NCI-H128 (cell line): ENCODE measurements at regions not wholly inside any gene's neighbourhood (a gene's known extent, or its start where the extent isn't known, plus 50 kb on each side); places are given as distances from the start of the nearest gene placed in this dataset.

Experiments used
- DNase-seq: peaks from one replicate; lab custom pipeline; 2025; ENCODE audit not compliant: unreplicated experiment; lab: John Stamatoyannopoulos, UW

GRCh38 chr14:97900196-97900854 is 1103.1 kb downstream of the VRK1 start:
- no peak for DNase-seq

- no peak for DNase-seq
These were observed 1105.4 kb downstream of the VRK1 start for GRCh38 chr14:97902630-97903029.

- no peak for DNase-seq
These were observed 1106.6 kb downstream of the VRK1 start for GRCh38 chr14:97903821-97904220.

- no peak for DNase-seq
These were observed 1115.0 kb downstream of the VRK1 start for GRCh38 chr14:97912217-97912616.

DNA sequence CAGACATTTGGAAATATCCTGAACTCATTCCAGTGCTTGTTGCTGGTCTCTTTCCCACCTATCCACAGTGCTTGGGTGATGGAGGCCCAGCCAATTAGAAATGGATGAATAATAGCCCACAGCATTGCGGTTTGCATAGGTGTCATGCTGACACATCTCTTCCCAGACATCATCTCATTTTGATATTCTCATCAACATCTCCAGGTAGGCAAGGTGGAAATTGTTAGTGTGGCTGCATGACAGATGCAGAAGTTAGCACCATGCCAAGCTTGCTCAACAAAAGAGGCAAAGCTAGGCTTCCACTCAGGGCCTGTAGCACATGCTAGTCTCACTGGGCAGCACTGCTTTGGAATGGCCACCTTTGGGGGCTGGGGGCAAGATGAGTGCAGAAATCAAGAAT is 1118.9 kb downstream of the VRK1 start:
- DNase-seq, result no peak

DNA sequence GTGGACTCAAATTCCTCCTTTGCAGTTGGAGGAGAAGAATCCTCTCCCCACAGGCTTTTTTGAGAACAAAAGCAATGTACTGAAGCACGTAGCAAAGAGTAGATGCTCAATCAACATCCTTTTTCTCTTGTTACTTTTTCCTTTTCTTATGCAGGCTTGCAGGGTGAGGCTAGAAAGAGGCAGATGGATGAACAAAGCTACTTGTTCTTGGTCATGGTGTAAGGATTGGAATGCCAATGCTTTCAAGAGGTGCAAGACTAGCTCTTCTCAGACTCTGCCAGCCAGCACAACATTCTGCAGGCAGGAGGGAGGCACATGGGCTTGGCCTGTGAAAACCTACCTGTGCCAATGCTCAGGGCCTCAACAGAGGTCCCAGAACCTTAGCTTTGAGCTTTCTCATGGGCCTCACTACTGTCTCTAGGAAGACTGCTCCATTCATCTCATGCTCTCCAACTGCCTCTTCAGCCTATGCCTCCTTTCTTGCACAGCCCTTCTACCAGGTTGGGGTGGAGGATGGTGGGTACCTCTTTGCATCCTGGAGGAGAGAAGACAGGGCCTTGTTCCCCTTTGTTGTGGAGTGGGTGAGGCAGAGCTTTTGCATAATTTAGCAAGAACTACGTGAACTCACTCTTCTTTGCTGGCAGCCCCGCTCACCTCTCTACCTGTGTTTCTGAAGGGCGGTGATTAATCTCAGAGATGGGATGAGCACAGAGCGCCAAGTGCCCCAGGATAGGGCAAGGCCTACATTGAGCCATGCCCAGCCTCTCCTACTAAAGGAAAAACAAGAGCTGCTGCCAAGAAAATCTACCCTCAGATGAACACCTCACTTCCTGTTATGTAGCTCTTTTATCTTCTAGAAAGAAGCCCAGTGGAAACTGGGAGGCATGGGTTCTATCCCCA is 1119.7 kb downstream of the VRK1 start:
- DNase-seq, result no peak

DNA sequence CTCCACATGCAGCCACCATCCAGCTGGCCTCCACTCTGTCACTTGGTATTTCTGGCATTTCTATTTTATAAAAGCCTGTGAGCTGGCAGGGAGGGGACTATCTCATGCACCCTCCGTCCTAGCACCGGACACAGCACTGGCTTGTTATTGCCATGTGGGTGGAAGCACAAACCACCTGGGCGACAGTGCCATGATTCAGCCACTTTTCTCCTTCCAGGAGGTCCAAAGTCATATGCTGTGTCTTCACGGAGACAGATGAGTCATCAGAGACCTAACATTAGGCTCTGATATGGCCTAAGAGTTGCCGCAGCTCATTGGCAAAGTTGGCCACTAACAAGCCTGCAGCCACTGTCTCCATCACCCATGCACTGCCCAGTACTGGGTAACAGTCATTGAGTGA is 1123.0 kb downstream of the VRK1 start:
- no peak for DNase-seq

- no peak for DNase-seq
These were observed 1124.1 kb downstream of the VRK1 start for GRCh38 chr14:97921296-97921695.

- DNase-seq, result no peak
These were observed 1127.9 kb downstream of the VRK1 start for GRCh38 chr14:97924922-97925613.

DNA sequence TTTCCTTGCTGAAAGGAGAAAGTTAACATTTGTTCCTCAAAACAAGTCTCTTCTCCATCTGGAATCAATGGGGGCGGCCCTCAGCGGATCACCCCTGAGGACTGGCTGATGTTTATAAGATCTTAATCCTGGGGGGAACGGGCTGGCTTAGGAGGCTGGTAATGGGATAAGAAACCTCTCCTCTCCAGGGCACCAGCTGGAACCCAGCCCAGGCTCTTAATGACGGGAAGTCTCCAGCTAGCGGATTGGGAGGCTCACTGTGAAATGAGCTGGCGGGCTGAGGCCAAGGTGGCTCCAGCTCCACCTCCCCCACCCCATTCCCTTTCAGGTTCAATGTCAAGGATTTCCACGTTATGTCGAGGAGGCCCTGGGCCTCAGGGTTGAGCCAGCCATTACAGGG is 1133.0 kb downstream of the VRK1 start:
- DNase-seq, result no peak

DNA sequence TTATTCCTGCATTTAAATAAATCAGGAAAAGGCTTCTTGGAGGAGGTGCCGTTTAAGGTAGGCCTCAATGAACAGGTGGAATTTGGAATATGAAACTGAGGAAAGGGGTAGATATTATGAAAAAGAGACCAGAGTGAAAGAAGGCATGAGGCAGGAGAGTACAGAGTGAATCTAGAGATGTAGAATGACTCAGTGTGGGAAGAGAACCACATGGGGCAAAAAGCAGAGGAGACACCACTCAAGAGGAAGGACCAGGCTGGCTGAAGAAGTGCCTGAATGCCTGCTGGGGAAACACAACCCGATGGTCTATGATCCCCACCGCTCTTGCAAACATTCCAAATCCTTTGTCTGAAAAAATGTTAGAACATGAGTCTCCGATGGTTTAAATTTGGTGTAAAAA is 1134.1 kb downstream of the VRK1 start:
- DNase-seq, result no peak

- no peak for DNase-seq
These were observed 1145.7 kb downstream of the VRK1 start for GRCh38 chr14:97942921-97943320.

DNA sequence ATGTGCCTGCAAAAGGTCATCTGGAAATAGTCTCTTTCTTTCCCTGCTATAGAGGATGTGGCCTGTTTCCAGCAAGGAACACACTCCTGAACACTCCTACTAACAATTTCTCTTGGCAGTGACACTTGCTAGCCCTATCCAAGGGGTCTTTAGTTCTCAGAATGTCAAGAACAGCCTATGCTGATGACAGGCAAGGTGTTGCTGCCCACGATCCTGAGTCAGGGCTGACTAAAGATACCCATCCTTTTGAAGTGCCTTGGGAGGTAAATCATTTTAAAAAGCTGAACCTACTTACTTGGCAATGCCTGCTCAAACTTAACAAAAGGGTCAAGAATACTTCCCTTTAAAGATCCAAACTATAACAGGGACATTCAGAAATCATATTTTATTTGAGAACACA is 1146.4 kb downstream of the VRK1 start:
- no peak for DNase-seq

- no peak for DNase-seq
These were observed 1147.2 kb downstream of the VRK1 start for GRCh38 chr14:97944380-97944779.

GRCh38 chr14:97945631-97946030 is 1148.4 kb downstream of the VRK1 start:
- DNase-seq, result no peak

- DNase-seq, result no peak
These were observed 1149.1 kb downstream of the VRK1 start for GRCh38 chr14:97946240-97946639.

DNA sequence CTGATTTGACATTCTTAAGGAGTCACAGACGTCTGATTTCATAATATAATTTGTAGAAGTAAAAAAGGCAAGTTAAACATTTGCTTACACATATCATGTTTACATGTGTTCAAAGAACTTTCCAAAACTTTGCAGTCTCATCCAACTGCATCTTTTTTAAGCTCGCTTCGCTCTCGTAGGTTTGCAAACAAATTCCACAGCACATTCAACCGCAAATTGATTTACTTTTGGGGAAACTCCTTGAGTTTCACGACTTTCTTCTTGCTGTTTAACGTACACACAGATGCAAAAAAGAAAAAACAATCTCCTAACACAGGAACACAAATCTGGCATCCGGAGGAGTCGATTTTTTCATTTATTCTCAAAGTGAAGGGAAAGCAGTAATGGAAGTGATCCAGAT is 1149.5 kb downstream of the VRK1 start:
- no peak for DNase-seq

DNA sequence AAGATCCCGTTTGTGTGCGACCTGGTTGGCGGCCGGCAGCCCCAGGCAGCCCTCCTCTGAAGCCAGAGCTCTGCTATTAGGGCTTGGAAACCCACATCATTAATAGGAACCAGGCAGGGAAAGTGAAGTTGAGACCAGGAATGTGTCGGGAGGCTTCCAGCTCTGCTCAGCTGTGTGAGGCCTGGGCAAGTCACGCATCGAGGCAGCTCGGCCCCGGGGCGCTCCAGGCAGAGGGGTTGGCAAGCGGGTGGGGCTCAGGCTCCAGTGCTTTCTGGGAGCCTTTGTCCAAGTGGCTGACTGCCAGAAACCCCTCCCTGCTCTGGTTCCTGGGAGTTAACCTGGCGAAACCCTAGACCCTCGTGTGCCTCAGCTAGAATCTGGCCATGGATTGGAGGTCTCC is 1151.7 kb downstream of the VRK1 start:
- DNase-seq, result no peak

DNA sequence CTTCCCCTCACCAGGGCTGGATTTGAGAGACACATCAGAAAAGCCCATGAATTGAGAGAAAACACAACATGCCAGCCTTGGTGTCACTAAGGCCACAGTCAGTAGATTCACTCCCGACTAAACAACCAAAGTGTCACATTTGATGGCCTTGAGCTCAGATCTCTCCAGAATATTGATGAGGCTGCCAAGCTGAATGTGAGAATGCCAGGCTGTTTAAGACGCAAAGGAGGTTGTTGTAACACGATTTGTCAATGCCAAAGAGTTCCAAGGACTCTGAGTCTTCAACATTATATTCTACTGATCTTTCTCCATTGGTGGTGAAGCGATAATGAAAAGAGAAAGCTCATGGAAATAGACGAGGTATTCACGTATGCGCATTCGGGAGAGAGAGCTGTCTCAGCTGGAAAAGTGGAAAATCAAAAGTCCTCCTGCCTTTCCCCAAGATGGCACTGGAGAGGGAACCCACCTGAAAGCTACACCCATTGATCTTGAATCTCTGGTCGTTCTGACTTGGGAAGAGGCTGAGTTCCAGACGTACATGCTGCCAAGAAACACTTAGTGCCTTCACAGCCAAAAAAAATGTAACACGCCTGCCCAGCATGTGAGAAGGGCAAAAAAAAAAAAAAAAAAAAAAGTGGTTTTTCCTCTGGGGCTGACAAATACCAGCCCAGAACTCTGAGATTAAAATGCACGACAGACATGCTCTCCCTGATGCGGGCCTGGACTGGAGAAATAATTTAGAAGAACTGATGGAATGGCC is 1159.6 kb downstream of the VRK1 start:
- no peak for DNase-seq

DNA sequence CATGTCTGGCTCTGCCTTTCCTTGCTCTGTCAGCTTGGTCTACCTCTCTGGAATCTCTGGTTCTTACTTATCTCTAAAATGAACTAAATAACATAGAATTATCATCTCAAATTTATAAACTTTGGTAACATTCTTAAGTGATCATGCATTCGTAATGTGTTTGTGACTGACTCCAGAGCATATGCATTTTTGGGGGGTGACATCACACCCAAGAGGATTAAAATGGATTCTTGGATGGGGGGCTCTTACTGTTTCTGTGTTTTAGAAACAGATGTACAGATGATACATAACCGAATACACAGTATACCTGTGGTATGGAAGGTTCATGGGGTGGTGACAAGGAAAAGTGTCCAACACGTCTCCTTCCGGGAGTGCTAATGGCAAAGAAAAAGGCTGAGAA is 1162.1 kb downstream of the VRK1 start:
- no peak for DNase-seq

DNA sequence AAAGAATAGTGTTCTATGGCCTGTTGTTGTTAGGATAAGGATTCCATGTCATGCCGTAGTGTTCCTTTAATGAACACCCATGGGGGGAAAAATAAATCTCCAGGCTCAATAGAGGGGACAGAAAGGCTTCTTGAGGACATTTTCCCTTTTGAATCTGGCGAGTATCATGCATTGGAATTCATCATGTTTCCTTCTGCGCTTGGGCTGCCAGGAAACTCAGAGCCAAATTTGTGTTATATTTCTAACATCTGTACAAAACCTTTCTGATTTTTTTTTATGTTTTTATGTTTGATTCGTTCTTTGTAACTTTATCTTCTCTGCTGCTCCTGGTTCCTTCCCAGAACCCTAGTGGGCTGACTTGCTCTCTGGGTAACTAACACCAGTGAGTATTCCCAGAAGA is 1163.3 kb downstream of the VRK1 start:
- no peak for DNase-seq
